DND-41 (cell line): ENCODE measurements at regions not wholly inside any gene's neighbourhood (a gene's known extent, or its start where the extent isn't known, plus 50 kb on each side); places are given as distances from the start of the nearest gene placed in this dataset.

Source experiments
- CTCF ChIP-seq: IDR thresholded peaks from 2 replicates; pipeline ENCODE4 v1.5.1; 2012; ENCODE audit warnings: borderline replicate concordance, low read length, moderate library complexity, mild to moderate bottlenecking; ENCODE audit not compliant: poor library complexity, severe bottlenecking; ENCODE audit errors: extremely low read depth
- EZH2 ChIP-seq: IDR thresholded peaks from 3 replicates; pipeline ENCODE4 v1.6.1; 2012; ENCODE audit warnings: borderline replicate concordance, low read depth, mild to moderate bottlenecking, moderate library complexity, low read length, inconsistent platforms; ENCODE audit not compliant: severe bottlenecking

- TF ChIP-seq CTCF, result no peak
- TF ChIP-seq EZH2, result no peak
Observed at GRCh38 chr21:30932686-30933085, 51.3 kb upstream of the KRTAP11-1 start.
